ENCODE measurements at regions not wholly inside any gene's neighbourhood (a gene's known extent, or its start where the extent isn't known, plus 50 kb on each side); places are given as distances from the start of the nearest gene placed in this dataset.
"Not testable (repeated sequence)": the region's sequence is repeated elsewhere in the genome, so short reads cannot be mapped to it uniquely, and the experiment has no call there.

DNA sequence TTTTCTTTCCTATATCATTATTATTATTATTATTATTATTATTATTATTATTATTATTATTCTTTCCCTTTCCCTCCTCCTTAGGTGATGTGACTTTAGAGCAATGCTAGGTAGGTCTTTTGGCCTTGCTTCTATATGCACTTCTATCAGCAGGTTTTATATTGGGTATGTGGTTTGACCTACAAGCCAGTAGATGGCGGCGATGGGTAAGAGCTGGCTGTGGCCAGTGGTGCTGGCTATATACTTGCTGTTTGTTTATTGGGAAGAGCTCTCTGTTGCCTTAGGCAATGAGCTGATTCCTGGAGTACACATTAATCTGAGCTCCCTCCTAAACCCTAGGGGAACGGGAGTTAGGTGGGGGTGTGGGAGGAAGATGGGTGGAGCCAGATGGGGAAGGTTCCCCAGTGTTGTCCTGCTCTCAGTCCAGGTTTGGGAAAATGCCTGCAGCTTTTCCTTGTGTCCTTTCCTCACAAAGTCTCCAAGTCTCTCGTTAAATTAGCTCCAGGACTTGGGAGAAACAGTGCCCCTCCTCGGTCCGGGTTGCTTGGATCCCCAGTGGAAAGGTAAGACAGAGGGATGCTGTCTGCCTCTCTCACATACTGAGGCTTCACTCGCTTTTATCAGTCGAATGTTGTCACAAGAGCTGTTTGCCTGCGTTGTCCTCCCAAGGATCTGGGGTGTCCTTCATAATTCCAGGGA, 72.2 kb upstream of the HNRNPA1L2 start:
- TF ChIP-seq, protein P1, sequence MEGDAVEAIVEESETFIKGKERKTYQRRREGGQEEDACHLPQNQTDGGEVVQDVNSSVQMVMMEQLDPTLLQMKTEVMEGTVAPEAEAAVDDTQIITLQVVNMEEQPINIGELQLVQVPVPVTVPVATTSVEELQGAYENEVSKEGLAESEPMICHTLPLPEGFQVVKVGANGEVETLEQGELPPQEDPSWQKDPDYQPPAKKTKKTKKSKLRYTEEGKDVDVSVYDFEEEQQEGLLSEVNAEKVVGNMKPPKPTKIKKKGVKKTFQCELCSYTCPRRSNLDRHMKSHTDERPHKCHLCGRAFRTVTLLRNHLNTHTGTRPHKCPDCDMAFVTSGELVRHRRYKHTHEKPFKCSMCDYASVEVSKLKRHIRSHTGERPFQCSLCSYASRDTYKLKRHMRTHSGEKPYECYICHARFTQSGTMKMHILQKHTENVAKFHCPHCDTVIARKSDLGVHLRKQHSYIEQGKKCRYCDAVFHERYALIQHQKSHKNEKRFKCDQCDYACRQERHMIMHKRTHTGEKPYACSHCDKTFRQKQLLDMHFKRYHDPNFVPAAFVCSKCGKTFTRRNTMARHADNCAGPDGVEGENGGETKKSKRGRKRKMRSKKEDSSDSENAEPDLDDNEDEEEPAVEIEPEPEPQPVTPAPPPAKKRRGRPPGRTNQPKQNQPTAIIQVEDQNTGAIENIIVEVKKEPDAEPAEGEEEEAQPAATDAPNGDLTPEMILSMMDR (IDR thresholded peaks at IDR 0.05), result peak in 2 of 7 experiments; percentile 18 to 30
- TF ChIP-seq POLR2A, POLR2AphosphoS5, EP300 (IDR thresholded peaks at IDR 0.05): not testable (repeated sequence)
